ENCODE measurements at regions not wholly inside any gene's neighbourhood (a gene's known extent, or its start where the extent isn't known, plus 50 kb on each side); places are given as distances from the start of the nearest gene placed in this dataset.

DNA sequence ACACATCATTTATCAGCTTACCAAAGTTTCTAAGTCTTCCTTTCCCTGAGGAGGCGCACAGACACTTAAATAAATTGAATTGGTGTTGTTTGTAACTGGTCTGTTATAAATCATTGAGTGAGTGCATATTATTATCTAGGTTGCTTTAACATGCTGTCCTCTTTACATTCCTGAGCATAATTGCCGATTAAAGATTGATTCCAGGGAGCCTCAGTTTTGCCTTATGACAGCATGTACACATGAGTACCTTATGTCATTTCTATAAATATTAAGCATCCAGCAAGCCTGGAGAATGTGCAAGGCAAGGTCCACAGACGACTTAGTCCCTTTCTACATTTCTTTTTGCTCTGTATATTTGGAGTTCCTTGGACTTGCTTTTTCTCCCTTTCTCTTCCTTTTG, 177.9 kb upstream of the STEAP4 start:
- Histone ChIP-seq H3K79me2 (ENCODE audit: insufficient read depth, low read length) (no peaks in the 10 kb centered on the region), H4K20me1 (ENCODE audit: insufficient read depth, low read length) (no peaks in the 10 kb centered on the region), H3K27me3 (ENCODE audit: control insufficient read depth in 2 of 2, insufficient read depth in 2 of 2, low read length in 2 of 2) (no peaks in the 10 kb centered on the region), H3K9ac (ENCODE audit: insufficient read depth, low read length, poor library complexity, severe bottlenecking) (no peak overlapping the region), H3K4me1 (ENCODE audit: control insufficient read depth in 1 of 2, insufficient read depth in 2 of 2, low read length in 2 of 2) (no peaks in the 10 kb centered on the region), H3K9me3 (replicated peaks in 1 of 2; ENCODE audit: control insufficient read depth in 1 of 2, insufficient read depth in 1 of 2, low read length in 2 of 2) (no peaks in the 10 kb centered on the region), H3K27ac (ENCODE audit: low read depth in 1 of 2, low read length in 2 of 2) (no peak overlapping the region), H2AFZ (ENCODE audit: insufficient read depth, low read depth, low read length, poor library complexity, severe bottlenecking) (no peak overlapping the region), H3K4me3 (replicated peaks in 1 of 3; ENCODE audit: low read depth in 2 of 3, low read length in 3 of 3) (no peak overlapping the region), H3K36me3 (replicated peaks in 1 of 2; ENCODE audit: control insufficient read depth in 1 of 2, insufficient read depth in 2 of 2, low read length in 2 of 2) (no peaks in the 10 kb centered on the region), H3K4me2 (replicated peaks; ENCODE audit: extremely low read depth, low read length, poor library complexity, severe bottlenecking) (no peak overlapping the region)
- Mint-ChIP-seq H3K9me3 (peaks cover 0 to 7% (median 3%) of the 10 kb centered on the region in 7 donors), H3K4me1 (no peaks in the 10 kb centered on the region), H3K27me3 (ENCODE audit: low read depth in 3 of 3) (no peaks in the 10 kb centered on the region), H3K4me3 (no peak overlapping the region), H3K27ac (no peak overlapping the region), H3K36me3 (no peaks in the 10 kb centered on the region)
- WGBS (ENCODE audit: insufficient coverage): no CpG with 5 or more reads among the region's 3 CpGs
- DNase-seq: no peak
- TF ChIP-seq, protein P1, sequence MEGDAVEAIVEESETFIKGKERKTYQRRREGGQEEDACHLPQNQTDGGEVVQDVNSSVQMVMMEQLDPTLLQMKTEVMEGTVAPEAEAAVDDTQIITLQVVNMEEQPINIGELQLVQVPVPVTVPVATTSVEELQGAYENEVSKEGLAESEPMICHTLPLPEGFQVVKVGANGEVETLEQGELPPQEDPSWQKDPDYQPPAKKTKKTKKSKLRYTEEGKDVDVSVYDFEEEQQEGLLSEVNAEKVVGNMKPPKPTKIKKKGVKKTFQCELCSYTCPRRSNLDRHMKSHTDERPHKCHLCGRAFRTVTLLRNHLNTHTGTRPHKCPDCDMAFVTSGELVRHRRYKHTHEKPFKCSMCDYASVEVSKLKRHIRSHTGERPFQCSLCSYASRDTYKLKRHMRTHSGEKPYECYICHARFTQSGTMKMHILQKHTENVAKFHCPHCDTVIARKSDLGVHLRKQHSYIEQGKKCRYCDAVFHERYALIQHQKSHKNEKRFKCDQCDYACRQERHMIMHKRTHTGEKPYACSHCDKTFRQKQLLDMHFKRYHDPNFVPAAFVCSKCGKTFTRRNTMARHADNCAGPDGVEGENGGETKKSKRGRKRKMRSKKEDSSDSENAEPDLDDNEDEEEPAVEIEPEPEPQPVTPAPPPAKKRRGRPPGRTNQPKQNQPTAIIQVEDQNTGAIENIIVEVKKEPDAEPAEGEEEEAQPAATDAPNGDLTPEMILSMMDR (IDR thresholded peaks at IDR 0.05): no peak
- intact Hi-C loops (cut with micrococcal nuclease): no loop called here

DNA sequence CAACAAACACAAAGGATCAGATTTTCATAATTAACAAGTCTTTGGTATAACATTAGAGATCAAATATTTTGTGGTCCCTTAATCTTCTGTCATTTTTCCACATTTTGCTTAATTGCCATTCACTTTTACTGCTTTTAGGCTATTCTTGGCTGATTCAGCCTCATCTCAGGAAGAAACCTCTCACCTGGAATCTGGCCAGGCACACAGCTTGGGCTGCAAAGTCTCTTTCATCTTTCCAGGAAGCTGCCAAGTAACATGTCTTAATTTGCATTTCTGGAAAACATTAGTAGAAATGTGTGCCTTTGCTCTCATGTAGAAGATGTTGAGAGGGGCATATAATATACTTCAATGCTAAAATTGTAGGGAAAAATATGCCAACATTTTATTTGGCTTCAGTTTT, 174.2 kb upstream of the STEAP4 start:
- Histone ChIP-seq H4K20me1 (ENCODE audit: insufficient read depth, low read length) (no peaks in the 10 kb centered on the region), H3K4me1 (ENCODE audit: control insufficient read depth in 1 of 2, insufficient read depth in 2 of 2, low read length in 2 of 2) (no peaks in the 10 kb centered on the region), H3K27me3 (ENCODE audit: control insufficient read depth in 2 of 2, insufficient read depth in 2 of 2, low read length in 2 of 2) (no peaks in the 10 kb centered on the region), H3K27ac (ENCODE audit: low read depth in 1 of 2, low read length in 2 of 2) (no peak overlapping the region), H3K9ac (ENCODE audit: insufficient read depth, low read length, poor library complexity, severe bottlenecking) (no peak overlapping the region), H3K36me3 (replicated peaks in 1 of 2; ENCODE audit: control insufficient read depth in 1 of 2, insufficient read depth in 2 of 2, low read length in 2 of 2) (no peaks in the 10 kb centered on the region), H3K4me3 (replicated peaks in 1 of 3; ENCODE audit: low read depth in 2 of 3, low read length in 3 of 3) (no peak overlapping the region), H3K9me3 (replicated peaks in 1 of 2; ENCODE audit: control insufficient read depth in 1 of 2, insufficient read depth in 1 of 2, low read length in 2 of 2) (no peaks in the 10 kb centered on the region), H3K79me2 (ENCODE audit: insufficient read depth, low read length) (no peaks in the 10 kb centered on the region), H2AFZ (ENCODE audit: insufficient read depth, low read depth, low read length, poor library complexity, severe bottlenecking) (no peak overlapping the region), H3K4me2 (replicated peaks; ENCODE audit: extremely low read depth, low read length, poor library complexity, severe bottlenecking) (no peak overlapping the region)
- intact Hi-C loops (cut with micrococcal nuclease): no loop called here
- no peaks in the 10 kb centered on the region for H3K4me1 Mint-ChIP-seq
- H3K4me3 Mint-ChIP-seq: no peak overlapping the region
- no peaks in the 10 kb centered on the region for H3K27me3 Mint-ChIP-seq (ENCODE audit: low read depth in 3 of 3)
- H3K36me3 Mint-ChIP-seq: no peaks in the 10 kb centered on the region
- DNase-seq: no peak
- no peak overlapping the region for H3K27ac Mint-ChIP-seq
- TF ChIP-seq, protein P1 (IDR thresholded peaks at IDR 0.05): no peak
- H3K9me3 Mint-ChIP-seq: peaks cover 0 to 1% (median 0%) of the 10 kb centered on the region in 7 donors
